CD4-positive, alpha-beta memory T cell (primary cell): ENCODE measurements at regions not wholly inside any gene's neighbourhood (a gene's known extent, or its start where the extent isn't known, plus 50 kb on each side); places are given as distances from the start of the nearest gene placed in this dataset.

Experiments used
- CTCF ChIA-PET: fragments of 350-600 bp; sonication (Branson Sonifier 250); formaldehyde crosslinking; loops from one replicate; lab custom pipeline; 2021; ENCODE audit warnings: inconsistent platforms; ENCODE audit not compliant: partially characterized antibody; lab: Charles Lee
- POLR2A ChIA-PET: fragments of 350-600 bp; sonication (Branson Sonifier 250); formaldehyde crosslinking; loops from one replicate; lab custom pipeline; 2021; ENCODE audit not compliant: partially characterized antibody; lab: Charles Lee
- DNase-seq, 5 donors: peaks; one replicate each; pipeline versions ENCODE4 v3.0.0 to v3.0.0-alpha.2; 2020 to 2022; ENCODE audit warnings: mixed read lengths in 1 of 5
- H3K27ac ChIP-seq: one replicate; pipeline ENCODE4 v1.7.0; 2013; ENCODE audit warnings: low read depth, low read length
- H3K27me3 ChIP-seq: 2 replicates; pipeline ENCODE4 v1.7.0; 2013; ENCODE audit warnings: mild to moderate bottlenecking, low read length, moderate library complexity; ENCODE audit not compliant: insufficient read depth
- H3K36me3 ChIP-seq: 2 replicates; pipeline ENCODE4 v1.7.0; 2013; ENCODE audit warnings: mild to moderate bottlenecking, low read length, moderate library complexity; ENCODE audit not compliant: insufficient read depth
- H3K4me1 ChIP-seq: 2 replicates; pipeline ENCODE4 v1.7.0; 2013; ENCODE audit warnings: mild to moderate bottlenecking, low read length, moderate library complexity; ENCODE audit not compliant: insufficient read depth
- H3K4me3 ChIP-seq, 2 donors: one replicate each; pipeline ENCODE4 v1.7.0; 2013; ENCODE audit warnings: low read length in 2 of 2, mild to moderate bottlenecking in 1 of 2
- H3K9me3 ChIP-seq, 2 donors: one replicate each; pipeline ENCODE4 v1.7.0; 2013; ENCODE audit warnings: low read length in 2 of 2, control low read depth in 1 of 2; ENCODE audit not compliant: control insufficient read depth in 1 of 2
- H3K27ac Mint-ChIP-seq, 7 donors: one replicate each; pipeline ENCODE4 v1.8.0; 2020 to 2021; ENCODE audit warnings: mixed read lengths in 7 of 7, mild to moderate bottlenecking in 6 of 7, inconsistent platforms in 3 of 7, moderate library complexity in 3 of 7
- H3K27me3 Mint-ChIP-seq, 2 donors: one replicate each; pipeline ENCODE4 v1.8.0; 2020 to 2021; ENCODE audit warnings: mixed read lengths in 2 of 2
- H3K36me3 Mint-ChIP-seq, 2 donors: one replicate each; pipeline ENCODE4 v1.8.0; 2020 to 2021; ENCODE audit warnings: mixed read lengths in 2 of 2, inconsistent platforms in 1 of 2, mild to moderate bottlenecking in 1 of 2
- H3K4me1 Mint-ChIP-seq, 4 donors: one replicate each; pipeline ENCODE4 v1.8.0; 2020 to 2021; ENCODE audit warnings: mixed read lengths in 4 of 4, mild to moderate bottlenecking in 1 of 4
- H3K4me3 Mint-ChIP-seq, 8 donors: one replicate each; pipeline ENCODE4 v1.8.0; 2020 to 2021; ENCODE audit warnings: mixed read lengths in 8 of 8, mild to moderate bottlenecking in 7 of 8, moderate library complexity in 6 of 8, inconsistent platforms in 3 of 8
- H3K9me3 Mint-ChIP-seq, 8 donors: one replicate each; pipeline ENCODE4 v1.8.0; 2020 to 2021; ENCODE audit warnings: mixed read lengths in 8 of 8, mild to moderate bottlenecking in 5 of 8, inconsistent platforms in 3 of 8, moderate library complexity in 1 of 8
- intact Hi-C: fragments of 100-400 bp; cut with micrococcal nuclease; formaldehyde crosslinking; loops from one replicate; pipeline ENCODE4 v1.15.1; 2023

DNA sequence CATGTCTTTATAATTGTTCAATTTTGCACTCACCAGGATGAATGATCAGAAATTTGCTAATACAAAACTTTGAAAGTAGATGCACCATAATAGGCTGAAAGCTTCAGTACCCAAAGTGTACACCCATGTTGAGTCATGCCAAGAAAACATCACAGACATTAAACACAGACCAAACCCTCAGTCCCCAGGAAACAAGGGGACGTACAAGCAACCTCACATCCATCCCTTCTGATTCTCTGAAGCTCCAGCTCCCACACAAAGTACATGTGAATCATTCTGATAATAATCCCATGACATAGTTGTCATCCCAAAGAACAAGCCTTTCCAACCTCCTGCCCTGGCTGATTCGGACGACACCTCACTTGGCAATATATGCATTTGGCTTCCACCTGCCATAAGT lies 183.8 kb downstream of the SNX19 start:
- intact Hi-C loops: no loop called here

DNA sequence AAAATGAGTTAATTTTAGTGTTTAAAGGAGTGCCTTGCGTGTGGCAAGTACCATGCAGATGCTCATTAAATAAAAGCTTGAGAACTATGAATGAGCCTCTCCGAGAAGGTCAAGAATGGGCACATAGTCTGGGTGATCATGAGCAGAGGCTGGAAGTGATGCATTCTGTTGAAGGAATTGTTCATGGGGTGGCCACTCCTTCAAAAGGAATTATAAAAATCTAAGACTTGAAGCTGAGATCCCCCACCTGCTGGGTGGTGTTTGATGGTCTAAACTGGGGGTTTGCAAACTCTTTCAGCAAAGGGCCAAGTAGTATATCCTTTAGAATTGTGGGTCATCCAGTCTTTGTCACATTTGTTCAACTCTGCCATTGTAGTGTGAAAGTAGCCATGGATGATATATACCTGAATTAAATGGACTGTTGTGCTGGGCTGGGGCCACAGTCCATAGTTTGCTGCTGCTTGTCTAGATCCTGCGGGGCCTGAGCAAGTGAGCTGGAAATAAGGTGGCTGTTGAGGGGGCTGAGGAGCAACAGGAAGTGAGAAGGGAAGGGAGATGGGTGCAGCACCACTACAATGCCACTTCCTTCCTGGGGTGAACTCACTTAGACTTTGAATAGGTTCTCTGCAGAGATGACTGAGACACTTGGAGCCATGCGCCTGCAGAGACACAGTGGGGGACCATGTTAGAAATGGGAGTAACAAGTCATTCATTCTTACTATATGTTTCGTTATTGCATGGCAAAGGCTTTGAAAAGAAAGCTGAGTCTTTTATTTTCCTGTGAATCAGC lies 179.0 kb downstream of the SNX19 start:
- Histone ChIP-seq H3K4me3 (no peak overlapping the region), H3K27ac (no peak overlapping the region), H3K9me3 (no peaks in the 10 kb centered on the region), H3K4me1 (no peaks in the 10 kb centered on the region), H3K36me3 (no peaks in the 10 kb centered on the region), H3K27me3 (no peaks in the 10 kb centered on the region)
- H3K4me1 Mint-ChIP-seq: peaks cover 0 to 5% (median 0%) of the 10 kb centered on the region in 4 donors
- intact Hi-C loops: no loop called here
- peak overlapping the region in 1 of 8 donors; percentile 20 for H3K4me3 Mint-ChIP-seq
- H3K27ac Mint-ChIP-seq: no peak overlapping the region
- CTCF ChIA-PET: no interaction called here
- H3K9me3 Mint-ChIP-seq: peaks cover 0 to 23% (median 21%) of the 10 kb centered on the region in 8 donors
- DNase-seq: no peak
- no peaks in the 10 kb centered on the region for H3K36me3 Mint-ChIP-seq
- POLR2A ChIA-PET: no interaction called here
- H3K27me3 Mint-ChIP-seq: no peaks in the 10 kb centered on the region

More for the DNA sequence above, 183.8 kb downstream of the SNX19 start:
- Mint-ChIP-seq H3K27me3 (no peaks in the 10 kb centered on the region), H3K9me3 (peaks cover 0 to 32% (median 21%) of the 10 kb centered on the region in 8 donors), H3K4me1 (no peaks in the 10 kb centered on the region), H3K27ac (no peak overlapping the region), H3K4me3 (no peak overlapping the region), H3K36me3 (no peaks in the 10 kb centered on the region)
- Histone ChIP-seq H3K27ac (no peak overlapping the region), H3K36me3 (no peaks in the 10 kb centered on the region), H3K9me3 (peaks cover 0 to 4% of the 10 kb centered on the region in 2 donors), H3K4me3 (no peak overlapping the region), H3K27me3 (no peaks in the 10 kb centered on the region), H3K4me1 (no peaks in the 10 kb centered on the region)
- ChIA-PET POLR2A (no interaction called here), CTCF (interaction anchor here (1.4 kb wide), 1 partner anchor 21 kb away, joined by 3 read pairs; no protein-coding TSS in a partner anchor)
- no peak for DNase-seq

DNA sequence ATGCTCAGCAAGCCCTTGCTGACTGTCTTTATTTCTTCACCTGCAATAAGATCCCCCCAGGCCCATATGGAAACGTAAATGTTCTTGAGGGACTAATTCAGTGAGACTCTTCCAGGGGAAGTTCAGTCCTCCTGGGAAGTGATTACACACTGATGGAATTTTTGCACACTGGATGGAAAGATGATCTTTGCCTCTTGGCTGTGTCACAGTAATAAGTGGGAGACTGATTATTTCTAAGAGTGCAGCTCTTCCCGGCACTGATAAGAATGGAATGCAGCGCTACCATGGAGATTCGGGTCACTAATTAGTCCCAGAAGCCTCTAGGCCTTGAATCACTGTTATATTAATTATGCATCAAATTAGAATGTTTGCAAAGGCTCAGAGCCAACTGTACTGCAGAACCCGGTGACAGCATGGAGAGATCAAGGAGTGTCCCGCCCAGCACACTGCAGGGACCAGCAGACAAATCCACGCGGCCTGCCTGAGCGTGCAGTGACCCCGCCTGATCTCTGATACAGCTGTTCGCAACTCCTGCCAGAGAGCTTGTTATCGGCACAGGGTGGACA lies 178.3 kb downstream of the SNX19 start:
- no peak overlapping the region for H3K4me3 Mint-ChIP-seq
- Histone ChIP-seq H3K4me1 (no peaks in the 10 kb centered on the region), H3K9me3 (no peaks in the 10 kb centered on the region), H3K4me3 (no peak overlapping the region), H3K27me3 (no peaks in the 10 kb centered on the region), H3K27ac (no peak overlapping the region), H3K36me3 (no peaks in the 10 kb centered on the region)
- H3K27me3 Mint-ChIP-seq: no peaks in the 10 kb centered on the region
- DNase-seq: no peak
- H3K36me3 Mint-ChIP-seq: no peaks in the 10 kb centered on the region
- peaks cover 0 to 5% (median 0%) of the 10 kb centered on the region in 4 donors for H3K4me1 Mint-ChIP-seq
- H3K27ac Mint-ChIP-seq: no peak overlapping the region
- intact Hi-C loops: no loop called here
- ChIA-PET CTCF (no interaction called here), POLR2A (no interaction called here)
- H3K9me3 Mint-ChIP-seq: peaks cover 0 to 25% (median 23%) of the 10 kb centered on the region in 8 donors

DNA sequence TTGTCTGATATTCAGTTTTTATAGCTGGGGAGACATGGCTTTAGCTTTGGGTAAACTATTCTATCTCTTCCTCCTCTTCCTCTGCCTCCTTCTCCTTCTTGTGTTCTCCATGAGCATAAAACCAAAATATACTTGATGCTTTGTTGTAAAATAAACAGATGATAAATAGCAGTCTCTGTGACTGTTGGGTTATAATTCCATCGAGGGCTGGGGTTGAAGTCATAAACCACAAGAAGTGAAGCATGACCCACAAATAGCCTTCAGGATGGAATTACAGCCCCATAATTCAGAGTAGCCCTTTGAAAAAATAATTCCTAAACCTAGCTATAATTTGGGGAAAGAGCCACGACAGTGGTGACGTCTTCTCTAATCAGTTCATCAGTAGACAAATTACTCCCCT lies 177.7 kb downstream of the SNX19 start:
- no peak overlapping the region for H3K4me3 ChIP-seq
- Mint-ChIP-seq H3K27ac (no peak overlapping the region), H3K4me3 (no peak overlapping the region), H3K27me3 (no peaks in the 10 kb centered on the region), H3K36me3 (no peaks in the 10 kb centered on the region), H3K9me3 (peaks cover 0 to 25% (median 23%) of the 10 kb centered on the region in 8 donors), H3K4me1 (peaks cover 0 to 5% (median 0%) of the 10 kb centered on the region in 4 donors)
- ChIA-PET POLR2A (no interaction called here), CTCF (no interaction called here)
- H3K27ac ChIP-seq: no peak overlapping the region
- no peak for DNase-seq
- intact Hi-C loops: no loop called here
- no peaks in the 10 kb centered on the region for H3K27me3 ChIP-seq
- no peaks in the 10 kb centered on the region for H3K36me3 ChIP-seq
- H3K4me1 ChIP-seq: no peaks in the 10 kb centered on the region
- H3K9me3 ChIP-seq: no peaks in the 10 kb centered on the region

DNA sequence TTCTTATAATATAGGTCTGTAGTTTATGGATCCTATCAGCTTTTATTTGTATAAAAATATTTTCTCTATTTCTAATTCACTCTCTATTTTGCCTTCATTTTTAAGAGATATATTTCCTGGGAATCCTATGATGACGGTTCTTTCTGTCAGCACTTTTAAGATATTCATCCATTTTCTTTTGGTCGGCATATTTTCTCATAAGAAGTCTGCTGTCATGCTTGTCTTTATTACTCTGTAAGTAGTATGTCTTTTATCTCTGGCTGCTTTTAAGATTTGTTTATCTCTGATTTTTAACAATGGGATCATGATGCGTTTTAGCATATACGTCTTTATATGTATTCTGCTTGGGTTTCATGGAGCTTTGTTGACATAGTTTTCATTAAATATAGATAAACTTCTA lies 175.5 kb downstream of the SNX19 start:
- H3K4me3 Mint-ChIP-seq: no peak overlapping the region
- H3K36me3 Mint-ChIP-seq: no peaks in the 10 kb centered on the region
- intact Hi-C loops: no loop called here
- ChIA-PET CTCF (no interaction called here), POLR2A (no interaction called here)
- Histone ChIP-seq H3K4me1 (no peaks in the 10 kb centered on the region), H3K9me3 (no peaks in the 10 kb centered on the region), H3K27ac (no peak overlapping the region), H3K36me3 (no peaks in the 10 kb centered on the region), H3K27me3 (no peaks in the 10 kb centered on the region), H3K4me3 (no peak overlapping the region)
- H3K27me3 Mint-ChIP-seq: peaks cover 0 to 2% of the 10 kb centered on the region in 2 donors
- H3K9me3 Mint-ChIP-seq: peaks cover 0 to 20% (median 12%) of the 10 kb centered on the region in 8 donors
- no peak overlapping the region for H3K27ac Mint-ChIP-seq
- peaks cover 0 to 5% (median 0%) of the 10 kb centered on the region in 4 donors for H3K4me1 Mint-ChIP-seq
- no peak for DNase-seq

DNA sequence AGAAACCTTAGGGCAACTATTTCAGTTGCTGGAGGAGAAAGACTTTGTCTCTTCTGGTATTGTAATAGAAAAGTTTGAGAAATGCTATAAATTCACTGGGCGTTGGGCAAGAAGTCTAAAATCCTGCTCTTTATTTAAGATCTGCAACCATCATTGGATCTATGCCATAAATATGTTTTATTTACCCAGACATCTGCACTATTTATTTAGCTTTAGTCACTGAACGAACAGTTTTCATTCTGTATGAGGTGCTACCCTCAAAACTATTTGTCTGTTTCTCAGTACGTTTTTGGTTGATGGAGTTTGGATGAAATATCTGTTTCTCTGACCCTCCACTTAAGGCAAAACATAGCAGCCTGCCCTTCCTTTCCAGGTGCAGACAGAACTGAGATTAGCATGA lies 171.5 kb downstream of the SNX19 start:
- Histone ChIP-seq H3K36me3 (no peaks in the 10 kb centered on the region), H3K4me1 (no peaks in the 10 kb centered on the region), H3K27me3 (no peaks in the 10 kb centered on the region), H3K9me3 (no peaks in the 10 kb centered on the region), H3K4me3 (no peak overlapping the region), H3K27ac (no peak overlapping the region)
- H3K9me3 Mint-ChIP-seq: peaks cover 0 to 19% (median 12%) of the 10 kb centered on the region in 8 donors
- peaks cover 2 to 5% of the 10 kb centered on the region in 2 donors for H3K27me3 Mint-ChIP-seq
- intact Hi-C loops: no loop called here
- H3K4me1 Mint-ChIP-seq: no peaks in the 10 kb centered on the region
- no peak overlapping the region for H3K27ac Mint-ChIP-seq
- H3K36me3 Mint-ChIP-seq: no peaks in the 10 kb centered on the region
- ChIA-PET CTCF (interaction anchor here (0.6 kb wide), 1 partner anchor 47 kb away, joined by 3 read pairs; no protein-coding TSS in a partner anchor), POLR2A (no interaction called here)
- no peak overlapping the region for H3K4me3 Mint-ChIP-seq
- DNase-seq: no peak

DNA sequence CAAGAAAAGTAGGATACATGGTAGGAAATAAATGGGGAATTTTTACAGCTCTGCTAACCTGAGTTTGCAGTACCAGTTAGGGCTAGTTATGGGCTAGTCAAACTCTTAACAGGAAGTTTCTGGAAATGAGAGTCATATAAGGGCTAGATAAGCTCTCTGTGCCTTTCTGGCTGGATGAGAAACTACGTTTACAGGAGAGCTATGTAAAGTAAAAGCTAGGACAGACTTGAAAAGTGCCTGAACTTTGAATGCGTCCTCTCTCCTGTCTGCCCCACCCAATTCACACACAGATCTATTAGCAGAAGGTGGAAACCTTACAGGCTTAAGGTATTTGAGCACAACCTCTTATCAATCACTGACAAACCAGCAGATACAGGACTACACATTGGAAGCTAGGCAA lies 167.1 kb downstream of the SNX19 start:
- H3K27ac ChIP-seq: no peak overlapping the region
- DNase-seq: no peak
- no peaks in the 10 kb centered on the region for H3K4me1 ChIP-seq
- Mint-ChIP-seq H3K4me3 (no peak overlapping the region), H3K36me3 (no peaks in the 10 kb centered on the region), H3K4me1 (no peaks in the 10 kb centered on the region), H3K9me3 (peaks cover 0 to 3% (median 0%) of the 10 kb centered on the region in 8 donors), H3K27me3 (peaks cover 3 to 5% of the 10 kb centered on the region in 2 donors), H3K27ac (no peak overlapping the region)
- POLR2A ChIA-PET: no interaction called here
- H3K27me3 ChIP-seq: no peaks in the 10 kb centered on the region
- intact Hi-C loops: no loop called here
- CTCF ChIA-PET: no interaction called here
- no peaks in the 10 kb centered on the region for H3K9me3 ChIP-seq
- no peaks in the 10 kb centered on the region for H3K36me3 ChIP-seq
- H3K4me3 ChIP-seq: no peak overlapping the region
